ENCODE measurements at regions not wholly inside any gene's neighbourhood (a gene's known extent, or its start where the extent isn't known, plus 50 kb on each side); places are given as distances from the start of the nearest gene placed in this dataset.

DNA sequence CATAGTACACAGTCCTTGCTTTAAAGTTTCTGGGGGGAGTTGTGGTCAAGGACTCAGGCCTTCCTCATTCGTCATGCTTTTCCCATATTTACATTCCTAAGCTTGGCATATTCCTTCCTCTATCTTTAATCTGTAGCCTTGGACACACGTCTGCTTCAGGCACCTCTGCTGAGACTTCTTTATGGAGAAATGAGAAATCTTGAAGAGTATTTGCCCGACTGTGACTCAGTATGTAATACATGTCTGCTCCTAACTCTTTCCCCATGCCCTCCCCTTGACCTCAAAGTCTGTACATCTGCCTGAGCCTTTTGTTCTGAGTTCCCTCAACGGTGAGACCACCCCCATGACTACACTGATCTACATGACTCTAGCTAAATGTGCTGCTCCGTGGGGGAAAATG is 246.1 kb downstream of the SI start:
- no peaks in the 10 kb centered on the region for H3K36me3 Mint-ChIP-seq
- Histone ChIP-seq H3K27ac (ENCODE audit: low read length) (no peak overlapping the region), H3K36me3 (ENCODE audit: control insufficient read depth in 2 of 2, extremely low read depth in 1 of 2, insufficient read depth in 1 of 2, low read length in 1 of 2) (no peaks in the 10 kb centered on the region), H3K4me3 (ENCODE audit: control insufficient read depth in 1 of 2, extremely low read depth in 1 of 2, low read length in 1 of 2) (no peak overlapping the region), H3K27me3 (replicated peaks in 1 of 2; ENCODE audit: control insufficient read depth in 2 of 2, extremely low read depth in 1 of 2, insufficient read depth in 2 of 2, low read length in 1 of 2) (no peaks in the 10 kb centered on the region), H3K4me1 (ENCODE audit: control insufficient read depth in 1 of 2, extremely low read depth in 1 of 2, insufficient read depth in 2 of 2, low read length in 2 of 2) (no peaks in the 10 kb centered on the region), H3K9me3 (no peaks in the 10 kb centered on the region)
- peaks cover 0 to 16% (median 0%) of the 10 kb centered on the region in 3 donors for H3K9me3 Mint-ChIP-seq
- ChIA-PET POLR2A (no interaction called here), CTCF (no interaction called here)
- H3K4me3 Mint-ChIP-seq: no peak overlapping the region
- ATAC-seq (replicated peaks in 1 of 4): no peak
- no CpG with 5 or more reads among the region's 5 CpGs for WGBS (ENCODE audit: insufficient coverage)
- no peak overlapping the region for H3K27ac Mint-ChIP-seq
- DNase-seq: no peak
- H3K4me1 Mint-ChIP-seq: no peaks in the 10 kb centered on the region
- H3K27me3 Mint-ChIP-seq: no peaks in the 10 kb centered on the region

DNA sequence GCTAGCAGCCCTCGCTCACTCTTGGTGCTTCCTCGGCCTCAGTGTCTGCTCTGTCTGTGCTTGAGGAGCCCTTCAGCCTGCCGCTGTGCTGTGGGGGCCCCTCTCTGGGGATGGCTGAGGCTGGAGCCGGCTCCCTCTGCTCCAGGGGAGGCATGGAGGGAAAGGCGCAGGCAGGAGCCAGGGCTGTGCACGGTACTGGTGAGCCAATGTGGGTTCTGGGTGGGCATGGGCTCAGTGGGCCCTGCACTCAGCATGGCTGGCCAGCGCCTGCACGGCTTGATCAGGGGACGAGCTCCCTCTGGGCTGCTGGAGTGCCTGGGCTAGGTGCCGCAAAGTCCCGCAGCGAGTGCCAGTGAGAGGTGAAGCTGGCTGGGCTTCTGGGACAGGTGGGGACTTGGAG is 260.0 kb downstream of the SI start:
- Histone ChIP-seq H3K4me1 (ENCODE audit: control insufficient read depth in 1 of 2, extremely low read depth in 1 of 2, insufficient read depth in 2 of 2, low read length in 2 of 2) (no peaks in the 10 kb centered on the region), H3K27ac (ENCODE audit: low read length) (no peak overlapping the region), H3K36me3 (ENCODE audit: control insufficient read depth in 2 of 2, extremely low read depth in 1 of 2, insufficient read depth in 1 of 2, low read length in 1 of 2) (no peaks in the 10 kb centered on the region), H3K27me3 (replicated peaks in 1 of 2; ENCODE audit: control insufficient read depth in 2 of 2, extremely low read depth in 1 of 2, insufficient read depth in 2 of 2, low read length in 1 of 2) (no peaks in the 10 kb centered on the region), H3K9me3 (no peaks in the 10 kb centered on the region), H3K4me3 (ENCODE audit: control insufficient read depth in 1 of 2, extremely low read depth in 1 of 2, low read length in 1 of 2) (no peak overlapping the region)
- Mint-ChIP-seq H3K27me3 (no peaks in the 10 kb centered on the region), H3K36me3 (no peaks in the 10 kb centered on the region), H3K4me3 (no peak overlapping the region), H3K9me3 (peaks cover 6 to 12% (median 7%) of the 10 kb centered on the region in 3 donors), H3K27ac (no peak overlapping the region), H3K4me1 (no peaks in the 10 kb centered on the region)
- no peak for DNase-seq
- POLR2A ChIA-PET: no interaction called here
- ATAC-seq (replicated peaks in 1 of 4): no peak
- CTCF ChIA-PET: no interaction called here
- WGBS (ENCODE audit: insufficient coverage): 89% methylated on average over 12 of the region's 12 CpGs

DNA sequence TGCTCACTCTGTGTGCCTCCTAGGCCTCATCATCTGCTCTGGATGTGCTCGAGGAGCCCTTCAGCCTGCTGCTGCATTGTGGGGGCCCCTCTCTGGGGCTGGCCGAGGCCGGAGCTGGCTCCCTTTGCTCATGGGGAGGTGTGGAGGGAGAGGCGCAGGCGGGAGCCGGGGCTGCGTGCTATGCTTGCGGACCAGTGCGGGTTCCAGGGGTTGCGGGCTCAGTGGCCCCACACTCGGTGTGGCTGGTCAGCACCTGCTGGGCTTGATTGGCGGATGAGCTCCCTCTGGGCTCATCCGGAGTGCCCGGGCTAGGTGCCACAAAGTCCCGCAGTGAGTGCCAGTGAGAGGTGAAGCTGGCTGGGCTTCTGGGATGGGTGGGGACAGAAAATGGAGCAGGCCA is 264.2 kb downstream of the SI start:
- no peak for ATAC-seq (replicated peaks in 1 of 4)
- Histone ChIP-seq H3K27ac (ENCODE audit: low read length) (no peak overlapping the region), H3K27me3 (replicated peaks in 1 of 2; ENCODE audit: control insufficient read depth in 2 of 2, extremely low read depth in 1 of 2, insufficient read depth in 2 of 2, low read length in 1 of 2) (no peaks in the 10 kb centered on the region), H3K36me3 (ENCODE audit: control insufficient read depth in 2 of 2, extremely low read depth in 1 of 2, insufficient read depth in 1 of 2, low read length in 1 of 2) (no peaks in the 10 kb centered on the region), H3K9me3 (no peaks in the 10 kb centered on the region), H3K4me1 (ENCODE audit: control insufficient read depth in 1 of 2, extremely low read depth in 1 of 2, insufficient read depth in 2 of 2, low read length in 2 of 2) (no peaks in the 10 kb centered on the region), H3K4me3 (ENCODE audit: control insufficient read depth in 1 of 2, extremely low read depth in 1 of 2, low read length in 1 of 2) (no peak overlapping the region)
- Mint-ChIP-seq H3K36me3 (no peaks in the 10 kb centered on the region), H3K27me3 (no peaks in the 10 kb centered on the region), H3K4me3 (no peak overlapping the region), H3K9me3 (peaks cover 6 to 12% (median 7%) of the 10 kb centered on the region in 3 donors), H3K4me1 (no peaks in the 10 kb centered on the region), H3K27ac (no peak overlapping the region)
- no peak for DNase-seq
- 79% methylated on average over 10 of the region's 15 CpGs for WGBS (ENCODE audit: insufficient coverage)
- ChIA-PET CTCF (interaction anchor here in 1 of 2 donors (0.6 kb wide), 1 partner anchor 75 kb away, joined by 3 read pairs; no protein-coding TSS in a partner anchor), POLR2A (no interaction called here)

DNA sequence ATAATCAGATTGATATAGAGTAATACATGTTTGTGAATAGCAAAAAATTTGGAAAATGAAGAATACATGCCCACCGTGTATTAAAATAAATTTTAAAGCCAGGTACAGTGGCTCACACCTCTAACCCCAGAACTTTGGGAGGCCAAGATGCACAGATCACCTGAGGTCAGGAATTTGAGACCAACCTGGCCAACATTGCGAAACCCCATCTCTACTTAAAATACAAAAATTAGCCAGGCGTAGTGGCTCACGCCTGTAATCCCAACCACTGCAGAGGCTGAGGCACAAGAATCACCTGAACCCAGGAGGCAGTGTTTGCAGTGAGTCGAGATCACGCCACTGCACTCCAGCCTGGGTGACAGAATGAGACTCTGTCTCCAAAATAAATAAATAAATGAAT is 266.3 kb downstream of the SI start:
- Mint-ChIP-seq H3K9me3 (peaks cover 0 to 12% (median 4%) of the 10 kb centered on the region in 3 donors), H3K4me3 (no peak overlapping the region), H3K36me3 (no peaks in the 10 kb centered on the region), H3K4me1 (no peaks in the 10 kb centered on the region), H3K27ac (no peak overlapping the region), H3K27me3 (no peaks in the 10 kb centered on the region)
- Histone ChIP-seq H3K27ac (ENCODE audit: low read length) (no peak overlapping the region), H3K4me1 (ENCODE audit: control insufficient read depth in 1 of 2, extremely low read depth in 1 of 2, insufficient read depth in 2 of 2, low read length in 2 of 2) (no peaks in the 10 kb centered on the region), H3K4me3 (ENCODE audit: control insufficient read depth in 1 of 2, extremely low read depth in 1 of 2, low read length in 1 of 2) (no peak overlapping the region), H3K9me3 (no peaks in the 10 kb centered on the region), H3K27me3 (replicated peaks in 1 of 2; ENCODE audit: control insufficient read depth in 2 of 2, extremely low read depth in 1 of 2, insufficient read depth in 2 of 2, low read length in 1 of 2) (no peaks in the 10 kb centered on the region), H3K36me3 (ENCODE audit: control insufficient read depth in 2 of 2, extremely low read depth in 1 of 2, insufficient read depth in 1 of 2, low read length in 1 of 2) (no peaks in the 10 kb centered on the region)
- no peak for DNase-seq
- CTCF ChIA-PET: no interaction called here
- no CpG with 5 or more reads among the region's 6 CpGs for WGBS (ENCODE audit: insufficient coverage)
- no peak for ATAC-seq (replicated peaks in 1 of 4)
- POLR2A ChIA-PET: no interaction called here

DNA sequence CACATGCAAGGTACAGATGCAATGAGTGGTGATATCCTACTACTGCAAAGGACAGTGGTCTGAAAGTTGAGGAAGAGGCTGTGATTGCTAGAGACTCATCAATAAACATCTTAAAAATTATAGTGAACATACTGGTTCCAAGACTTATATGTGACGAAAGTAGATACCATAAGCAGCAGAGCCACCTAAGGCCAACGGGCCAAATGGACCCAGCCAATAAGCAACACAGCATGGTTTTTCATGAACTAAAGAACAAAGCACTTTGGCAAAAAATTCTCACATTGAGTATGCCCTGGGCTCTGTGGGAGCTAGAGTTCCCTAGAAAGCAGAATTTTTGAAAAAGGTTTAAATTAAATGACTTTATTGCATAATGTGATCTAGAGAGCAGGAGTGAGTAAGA is 272.1 kb downstream of the SI start:
- no peaks in the 10 kb centered on the region for H3K4me1 ChIP-seq (ENCODE audit: control insufficient read depth in 1 of 2, extremely low read depth in 1 of 2, insufficient read depth in 2 of 2, low read length in 2 of 2)
- no peak for ATAC-seq (replicated peaks in 1 of 4)
- no CpG with 5 or more reads among the region's 2 CpGs for WGBS (ENCODE audit: insufficient coverage)
- Mint-ChIP-seq H3K36me3 (no peaks in the 10 kb centered on the region), H3K4me1 (no peaks in the 10 kb centered on the region), H3K4me3 (no peak overlapping the region), H3K27me3 (no peaks in the 10 kb centered on the region), H3K27ac (no peak overlapping the region), H3K9me3 (peaks cover 7 to 10% (median 8%) of the 10 kb centered on the region in 3 donors)
- no peak for DNase-seq
- H3K36me3 ChIP-seq (ENCODE audit: control insufficient read depth in 2 of 2, extremely low read depth in 1 of 2, insufficient read depth in 1 of 2, low read length in 1 of 2): no peaks in the 10 kb centered on the region
- H3K27me3 ChIP-seq (replicated peaks in 1 of 2; ENCODE audit: control insufficient read depth in 2 of 2, extremely low read depth in 1 of 2, insufficient read depth in 2 of 2, low read length in 1 of 2): no peaks in the 10 kb centered on the region
- H3K4me3 ChIP-seq (ENCODE audit: control insufficient read depth in 1 of 2, extremely low read depth in 1 of 2, low read length in 1 of 2): no peak overlapping the region
- ChIA-PET CTCF (no interaction called here), POLR2A (no interaction called here)
- no peaks in the 10 kb centered on the region for H3K9me3 ChIP-seq
- no peak overlapping the region for H3K27ac ChIP-seq (ENCODE audit: low read length)

DNA sequence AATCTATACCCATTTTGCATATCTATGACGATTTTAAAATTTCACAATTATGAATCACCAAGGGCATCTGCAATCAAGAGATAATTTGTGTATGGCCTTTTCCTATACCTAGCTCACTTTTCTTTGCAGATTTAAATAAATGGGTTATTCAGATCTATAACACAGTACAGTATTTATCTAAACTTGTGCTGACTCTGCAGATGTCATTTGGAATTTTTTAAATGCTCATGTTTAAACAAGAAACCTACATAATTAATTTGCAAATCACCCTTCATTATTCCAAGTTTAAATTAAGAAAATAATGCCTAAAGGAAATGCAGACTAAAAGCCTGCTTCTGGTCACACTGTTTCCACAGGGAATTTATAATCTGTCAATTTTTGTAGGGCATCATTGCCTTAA is 284.2 kb downstream of the SI start:
- H3K9me3 ChIP-seq: no peaks in the 10 kb centered on the region
- DNase-seq (no peak), ATAC-seq (replicated peaks in 1 of 4) (no peak)
- H3K27me3 ChIP-seq (replicated peaks in 1 of 2; ENCODE audit: control insufficient read depth in 2 of 2, extremely low read depth in 1 of 2, insufficient read depth in 2 of 2, low read length in 1 of 2): no peaks in the 10 kb centered on the region
- no peak overlapping the region for H3K27ac ChIP-seq (ENCODE audit: low read length)
- no peaks in the 10 kb centered on the region for H3K36me3 ChIP-seq (ENCODE audit: control insufficient read depth in 2 of 2, extremely low read depth in 1 of 2, insufficient read depth in 1 of 2, low read length in 1 of 2)
- no peak overlapping the region for H3K4me3 Mint-ChIP-seq
- no peaks in the 10 kb centered on the region for H3K36me3 Mint-ChIP-seq
- H3K4me1 ChIP-seq (ENCODE audit: control insufficient read depth in 1 of 2, extremely low read depth in 1 of 2, insufficient read depth in 2 of 2, low read length in 2 of 2): no peaks in the 10 kb centered on the region
- CTCF ChIA-PET: interaction anchor here in 1 of 2 donors (0.5 kb wide), 1 partner anchor 29 kb away, joined by 3 read pairs; no protein-coding TSS in a partner anchor
- H3K27me3 Mint-ChIP-seq: no peaks in the 10 kb centered on the region
- POLR2A ChIA-PET: no interaction called here
- H3K9me3 Mint-ChIP-seq: peaks cover 0 to 14% (median 6%) of the 10 kb centered on the region in 3 donors
- H3K27ac Mint-ChIP-seq: no peak overlapping the region
- H3K4me3 ChIP-seq (ENCODE audit: control insufficient read depth in 1 of 2, extremely low read depth in 1 of 2, low read length in 1 of 2): no peak overlapping the region
- H3K4me1 Mint-ChIP-seq: no peaks in the 10 kb centered on the region
- no CpG with 5 or more reads among the region's 1 CpG for WGBS (ENCODE audit: insufficient coverage)

DNA sequence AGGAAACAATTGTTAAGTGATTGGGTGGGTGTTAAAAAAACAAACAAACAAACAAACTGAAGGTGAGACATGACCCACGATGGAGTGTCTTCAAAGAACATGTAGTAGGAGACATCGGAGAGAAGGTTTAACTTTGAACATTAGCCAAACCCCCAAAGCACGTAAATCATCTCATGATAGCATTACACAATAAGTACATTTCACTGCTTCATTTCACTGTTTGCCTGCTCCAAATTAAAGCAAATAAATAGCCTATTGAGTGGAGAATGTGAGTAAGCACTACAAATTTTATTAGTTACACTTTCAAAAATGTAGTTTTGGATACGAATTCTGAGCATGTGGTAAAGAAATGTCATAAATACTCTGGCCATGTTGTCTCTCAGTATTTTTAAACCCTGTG is 287.0 kb downstream of the SI start:
- H3K27ac ChIP-seq (ENCODE audit: low read length): no peak overlapping the region
- no peak overlapping the region for H3K4me3 ChIP-seq (ENCODE audit: control insufficient read depth in 1 of 2, extremely low read depth in 1 of 2, low read length in 1 of 2)
- no peaks in the 10 kb centered on the region for H3K9me3 ChIP-seq
- ChIA-PET POLR2A (no interaction called here), CTCF (interaction anchor here in 1 of 2 donors (0.6 to 0.7 kb wide), 2 partner anchors 31 to 401 kb away, joined by 3 read pairs; no protein-coding TSS in a partner anchor)
- no peaks in the 10 kb centered on the region for H3K27me3 ChIP-seq (replicated peaks in 1 of 2; ENCODE audit: control insufficient read depth in 2 of 2, extremely low read depth in 1 of 2, insufficient read depth in 2 of 2, low read length in 1 of 2)
- no peak for DNase-seq
- H3K4me1 ChIP-seq (ENCODE audit: control insufficient read depth in 1 of 2, extremely low read depth in 1 of 2, insufficient read depth in 2 of 2, low read length in 2 of 2): no peaks in the 10 kb centered on the region
- no peak for ATAC-seq (replicated peaks in 1 of 4)
- peaks cover 5 to 8% (median 6%) of the 10 kb centered on the region in 3 donors for H3K9me3 Mint-ChIP-seq
- no peak overlapping the region for H3K27ac Mint-ChIP-seq
- WGBS (ENCODE audit: insufficient coverage): no CpG with 5 or more reads among the region's 4 CpGs
- no peaks in the 10 kb centered on the region for H3K27me3 Mint-ChIP-seq
- H3K4me3 Mint-ChIP-seq: no peak overlapping the region
- H3K4me1 Mint-ChIP-seq: no peaks in the 10 kb centered on the region
- H3K36me3 ChIP-seq (ENCODE audit: control insufficient read depth in 2 of 2, extremely low read depth in 1 of 2, insufficient read depth in 1 of 2, low read length in 1 of 2): no peaks in the 10 kb centered on the region
- no peaks in the 10 kb centered on the region for H3K36me3 Mint-ChIP-seq

All from T-cell (primary cell).